Tongue (tissue), 1 donor: ENCODE measurements at regions not wholly inside any gene's neighbourhood (a gene's known extent, or its start where the extent isn't known, plus 50 kb on each side); places are given as distances from the start of the nearest gene placed in this dataset.
"Not testable (repeated sequence)": the region's sequence is repeated elsewhere in the genome, so short reads cannot be mapped to it uniquely, and the experiment has no call there.

Source experiments
- DNase-seq: peaks from one replicate; pipeline ENCODE4 v3.0.0-alpha.2; 2015

DNA sequence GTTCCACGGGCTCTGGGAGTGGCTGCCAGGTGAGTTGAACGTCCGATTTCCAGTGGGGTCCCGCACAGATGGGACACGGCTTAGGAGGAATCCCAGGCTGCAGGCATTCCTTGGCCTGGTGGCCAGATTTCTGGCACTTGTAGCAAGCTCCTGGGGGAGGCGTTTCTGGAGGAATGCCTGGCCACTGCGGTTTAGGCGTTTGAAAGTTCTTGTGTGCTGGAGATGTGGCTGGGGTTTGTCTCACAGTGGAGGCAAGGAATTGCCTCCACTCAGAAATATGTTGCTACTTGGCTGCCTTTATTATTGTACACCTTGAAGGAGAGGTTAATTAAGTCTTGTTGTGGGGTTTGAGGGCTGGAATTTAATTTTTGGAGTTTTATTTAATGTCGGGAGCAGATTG lies 583.3 kb upstream of the MDGA2 start:
- DNase-seq, result not testable (repeated sequence)

GRCh38 chr14:48253020-48253419 lies 577.6 kb upstream of the MDGA2 start:
- no peak for DNase-seq

DNA sequence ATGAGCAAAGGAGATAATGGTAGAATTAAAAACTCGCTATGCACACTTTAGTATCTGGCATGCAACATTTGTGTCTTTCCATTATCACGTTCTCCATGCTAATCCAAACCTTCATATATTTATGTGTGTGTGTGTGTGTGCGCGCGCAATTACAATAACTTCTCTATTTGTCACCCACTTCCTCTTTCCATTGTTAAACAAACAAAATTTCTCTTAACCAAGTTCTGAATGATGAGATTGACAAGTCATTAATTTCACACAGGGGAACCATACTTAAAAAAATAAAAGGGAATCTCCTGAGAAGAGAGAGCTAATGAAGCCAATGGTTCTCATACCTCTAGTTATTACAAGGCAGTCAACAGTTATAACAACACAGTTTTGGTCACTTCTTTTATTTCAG lies 575.9 kb upstream of the MDGA2 start:
- no peak for DNase-seq

- DNase-seq, result no peak
Observed at GRCh38 chr14:48250575-48250974, 575.2 kb upstream of the MDGA2 start.

GRCh38 chr14:48247977-48248376 lies 572.6 kb upstream of the MDGA2 start:
- no peak for DNase-seq

GRCh38 chr14:48243900-48244299 lies 568.5 kb upstream of the MDGA2 start:
- no peak for DNase-seq

DNA sequence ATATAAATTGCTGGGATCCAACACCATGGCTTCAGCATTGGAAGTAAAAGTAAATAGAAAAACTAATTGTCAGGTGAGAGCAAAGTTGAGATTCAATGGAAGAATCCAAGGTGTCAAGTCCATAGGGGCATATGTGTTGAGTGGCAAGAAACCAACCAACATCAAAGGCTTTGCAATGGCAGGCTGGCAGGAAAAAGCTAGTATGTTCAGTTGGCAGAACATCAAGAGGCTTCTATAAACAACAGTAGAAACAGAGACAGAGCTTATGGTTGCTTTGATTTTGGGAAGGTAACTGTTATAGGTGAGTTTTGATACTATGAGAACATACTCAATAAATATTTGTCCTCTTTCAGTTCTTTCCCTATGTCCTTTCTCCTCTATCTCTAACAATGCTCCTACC lies 553.7 kb upstream of the MDGA2 start:
- no peak for DNase-seq

GRCh38 chr14:48193893-48194292 lies 518.5 kb upstream of the MDGA2 start:
- DNase-seq, result no peak

DNA sequence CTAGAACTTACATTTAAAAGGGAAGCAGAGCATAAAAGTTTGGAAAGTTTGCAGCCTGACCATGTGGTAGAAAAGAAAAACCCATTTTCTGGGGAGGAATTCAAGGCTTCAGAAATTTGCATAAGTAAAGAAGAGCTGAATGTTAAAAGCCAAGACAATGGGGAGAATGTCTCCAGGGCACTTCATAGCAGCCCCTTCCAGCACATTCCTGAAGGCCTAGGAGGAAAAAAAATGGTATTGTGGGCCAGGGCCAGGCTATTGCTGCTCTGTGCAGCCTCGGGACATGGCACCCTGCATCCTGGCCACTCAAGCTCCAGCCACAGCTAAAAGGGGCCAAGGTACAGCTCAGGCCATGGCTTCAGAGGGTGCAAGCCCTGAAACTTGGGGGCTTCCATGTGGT lies 474.2 kb upstream of the MDGA2 start:
- DNase-seq, result not testable (repeated sequence)

GRCh38 chr14:48140804-48141203 lies 465.4 kb upstream of the MDGA2 start:
- no peak for DNase-seq

DNA sequence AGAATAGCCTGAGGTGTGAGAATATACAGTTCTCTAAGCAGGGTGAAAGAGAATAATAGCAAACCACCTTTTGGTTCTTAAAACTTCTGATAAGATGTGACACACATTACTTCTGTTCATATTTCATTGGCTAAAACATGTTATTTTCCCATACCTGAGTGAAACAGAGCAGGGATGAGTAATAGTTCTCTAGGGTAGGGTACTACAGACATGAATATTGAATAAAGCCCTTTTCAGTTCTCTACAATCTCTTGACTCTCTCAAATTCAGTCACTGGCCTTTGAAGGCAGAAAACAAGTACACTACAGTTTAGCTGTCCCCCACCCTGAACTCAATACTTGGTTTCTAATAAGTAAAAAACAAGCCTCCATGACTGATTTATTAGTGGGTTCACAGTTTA lies 454.1 kb upstream of the MDGA2 start:
- DNase-seq, result no peak

DNA sequence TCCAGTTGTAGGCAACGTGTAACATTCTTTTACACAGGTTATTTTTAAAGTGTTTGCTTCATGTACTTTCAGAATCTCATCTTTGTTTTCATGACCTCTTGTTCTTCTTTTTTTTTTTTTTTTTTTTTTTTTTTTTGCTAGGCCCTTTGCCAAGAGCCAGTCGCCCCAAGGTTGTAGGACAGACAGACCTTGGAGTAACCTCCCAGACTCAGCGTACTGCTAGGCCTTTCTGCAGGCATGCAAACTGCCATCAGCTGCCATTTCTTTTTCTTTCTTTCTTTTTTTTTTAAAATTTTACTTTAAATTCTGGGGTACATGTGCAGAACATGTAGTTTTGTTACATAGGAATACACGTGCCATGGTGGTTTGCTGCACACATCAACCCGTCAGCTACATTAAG lies 452.3 kb upstream of the MDGA2 start:
- DNase-seq, result no peak

DNA sequence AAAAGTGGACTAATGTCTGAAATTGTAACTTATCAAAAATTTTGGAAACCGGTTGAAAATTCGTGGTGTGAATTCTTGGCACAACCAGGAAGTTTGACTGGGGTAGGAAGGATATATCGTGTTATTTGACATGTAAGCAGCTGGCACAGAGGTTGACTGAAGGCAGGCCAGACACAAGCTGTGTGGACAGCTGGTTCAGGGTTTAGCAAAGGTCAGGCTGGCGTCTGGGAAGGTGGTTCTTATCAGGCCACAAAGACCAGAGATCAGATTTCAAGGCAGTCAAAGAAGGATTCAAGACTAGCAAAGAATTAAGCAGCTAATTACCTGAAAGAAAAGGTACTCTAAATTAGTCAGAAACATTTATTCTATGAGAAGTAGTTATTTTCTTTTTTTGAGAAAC lies 450.2 kb upstream of the MDGA2 start:
- DNase-seq, result peak; percentile 53

- DNase-seq, result no peak
Observed at GRCh38 chr14:48113713-48114112, 438.3 kb upstream of the MDGA2 start.

DNA sequence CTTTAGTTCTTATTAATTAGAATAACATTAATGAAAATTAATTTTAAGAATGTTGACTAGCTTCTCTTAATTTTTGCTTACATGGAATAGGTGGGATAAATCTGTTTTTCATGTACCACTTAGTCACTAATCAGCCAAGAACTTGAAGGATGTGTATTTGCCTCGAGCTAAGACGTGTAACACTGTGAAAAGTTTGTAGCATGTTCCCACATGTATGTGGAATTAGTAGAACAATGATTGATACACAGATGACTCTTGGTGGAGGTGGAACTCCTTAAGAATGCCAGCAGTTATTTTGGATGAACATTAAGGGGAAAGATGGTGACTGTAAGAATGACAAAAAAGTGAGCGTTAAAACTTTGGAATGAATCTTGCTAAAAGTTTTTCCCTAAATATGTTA lies 435.7 kb upstream of the MDGA2 start:
- no peak for DNase-seq

DNA sequence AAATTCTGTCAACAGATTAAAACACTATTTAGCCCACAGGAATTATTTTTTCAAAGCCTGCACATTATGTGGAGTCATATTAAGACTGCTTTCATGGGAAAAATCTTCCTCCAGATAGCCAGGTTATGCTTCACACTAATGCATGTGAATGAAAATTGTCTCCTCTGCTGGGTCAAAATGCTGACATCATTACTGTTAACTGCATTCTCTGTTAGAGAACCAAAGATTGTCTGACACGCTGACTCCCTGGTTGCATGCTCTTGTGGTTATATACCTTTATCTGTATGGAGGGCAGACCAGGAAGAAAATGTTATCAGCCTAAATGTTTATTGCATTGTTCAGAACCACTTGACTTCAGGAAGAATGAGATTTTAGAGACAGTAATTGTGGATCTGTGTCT lies 432.2 kb upstream of the MDGA2 start:
- DNase-seq, result no peak

DNA sequence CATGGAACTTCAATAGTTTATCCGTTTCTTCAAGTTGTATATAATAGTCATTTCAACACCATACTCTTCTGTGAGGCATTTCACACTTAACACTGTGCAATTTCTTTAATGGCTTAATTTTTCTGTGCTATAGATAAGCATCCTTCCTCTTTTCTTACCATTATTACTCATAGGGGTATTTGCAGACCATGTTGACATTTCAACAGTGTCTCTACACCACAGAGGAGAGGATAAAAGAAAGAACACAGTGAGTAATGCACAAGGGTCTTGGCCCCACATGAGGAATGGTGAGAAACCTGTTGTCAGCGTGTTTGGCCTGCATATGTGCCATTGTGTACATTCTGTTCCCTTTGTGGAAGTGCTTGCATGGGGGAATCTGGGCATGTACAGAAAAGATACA lies 421.5 kb upstream of the MDGA2 start:
- DNase-seq, result no peak

DNA sequence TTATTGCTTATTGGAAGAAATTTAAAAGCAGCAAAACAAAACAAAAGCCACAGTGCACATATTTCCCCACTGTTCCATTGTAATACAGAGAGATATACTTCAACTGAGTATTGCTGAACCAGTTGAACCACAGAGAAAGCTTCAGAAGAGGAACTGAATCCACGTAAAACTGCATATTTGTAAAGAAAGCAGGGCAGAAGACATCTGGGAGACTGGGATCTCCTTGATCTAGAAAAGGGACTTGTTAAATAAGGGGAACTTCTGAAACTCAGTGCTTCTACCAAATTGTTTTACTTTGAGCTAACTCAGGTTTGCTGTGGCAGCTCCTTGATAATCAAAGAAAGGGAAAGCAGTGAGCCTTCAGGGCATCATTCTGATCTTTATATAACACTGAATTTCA lies 411.1 kb upstream of the MDGA2 start:
- DNase-seq, result no peak

GRCh38 chr14:48075487-48075886 lies 400.1 kb upstream of the MDGA2 start:
- DNase-seq, result no peak

- no peak for DNase-seq
Observed at GRCh38 chr14:48052973-48053372, 377.6 kb upstream of the MDGA2 start.

DNA sequence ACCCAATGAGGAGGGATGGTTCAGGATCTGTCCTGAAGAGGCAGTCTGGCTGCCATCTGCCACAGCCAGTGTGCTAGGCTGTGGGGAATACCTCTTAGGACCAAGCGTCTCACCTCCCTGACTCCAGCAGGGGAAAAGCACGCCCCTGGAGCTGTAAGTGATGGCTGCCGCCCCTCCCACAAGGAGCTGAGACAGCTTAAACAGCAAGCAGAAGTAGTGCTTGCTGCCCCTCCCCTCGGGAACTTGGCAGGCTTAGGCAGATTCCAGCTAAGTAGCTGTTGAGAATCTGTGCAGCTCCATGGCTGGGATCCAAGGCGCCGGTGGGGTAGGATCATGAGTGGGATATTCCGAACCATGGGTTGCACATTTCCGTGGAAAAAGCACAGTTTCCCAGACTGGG lies 360.4 kb upstream of the MDGA2 start:
- peak; percentile 10 for DNase-seq

DNA sequence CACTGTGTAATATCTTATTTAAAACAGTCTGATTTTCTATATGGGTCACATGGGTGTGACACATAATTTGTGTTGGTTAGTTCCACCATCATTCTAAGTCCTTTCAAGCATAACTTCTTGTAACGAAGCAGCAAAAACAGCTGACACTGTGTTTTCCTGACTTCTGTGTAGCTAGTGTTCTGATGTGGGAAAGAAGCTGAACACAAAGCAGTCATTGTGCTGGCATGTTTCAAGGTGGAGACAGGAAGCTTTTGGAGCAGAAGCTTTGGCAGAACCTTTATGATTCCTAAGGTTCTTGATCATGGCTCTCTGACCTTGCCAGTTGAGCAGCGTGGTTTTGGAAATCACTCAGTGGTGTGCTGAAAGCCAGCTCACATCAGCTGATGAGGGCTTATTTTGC lies 351.7 kb upstream of the MDGA2 start:
- DNase-seq, result no peak

GRCh38 chr14:48023881-48024280 lies 348.5 kb upstream of the MDGA2 start:
- no peak for DNase-seq

- not testable (repeated sequence) for DNase-seq
Observed at GRCh38 chr14:48011484-48011883, 336.1 kb upstream of the MDGA2 start.

- DNase-seq, result no peak
Observed at GRCh38 chr14:48008646-48009045, 333.2 kb upstream of the MDGA2 start.

- no peak for DNase-seq
Observed at GRCh38 chr14:48005986-48006385, 330.6 kb upstream of the MDGA2 start.
